WTC11 (cell line): ENCODE measurements at regions not wholly inside any gene's neighbourhood (a gene's known extent, or its start where the extent isn't known, plus 50 kb on each side); places are given as distances from the start of the nearest gene placed in this dataset.

Experiments used
- ATAC-seq: fragments of 200-7000 bp; cut with Tn5 transposase; 2 replicates; pipeline ENCODE4 v1.10.0; 2021; ENCODE audit warnings: mild to moderate bottlenecking, moderate library complexity
- CTCF ChIA-PET: fragments of 300-600 bp; sonication (Branson Sonifier 250); formaldehyde crosslinking; loops from one replicate; lab custom pipeline; 2021; ENCODE audit warnings: antibody characterized with exemption; lab: Charles Lee
- POLR2A ChIA-PET: fragments of 350-600 bp; sonication (Branson Sonifier 250); formaldehyde crosslinking; loops from one replicate; lab custom pipeline; 2021; ENCODE audit warnings: antibody characterized with exemption; lab: Charles Lee
- DNase-seq: peaks from one replicate; pipeline ENCODE4 v3.0.0; 2021; ENCODE audit warnings: low spot score
- H3K27ac Mint-ChIP-seq: 2 replicates; pipeline ENCODE4 v1.8.0; 2021; ENCODE audit warnings: mixed read lengths
- H3K27me3 Mint-ChIP-seq: 2 replicates; pipeline ENCODE4 v1.8.0; 2021; ENCODE audit warnings: low read depth, mild to moderate bottlenecking, moderate library complexity, mixed read lengths
- H3K36me3 Mint-ChIP-seq: 2 replicates; pipeline ENCODE4 v1.8.0; 2021; ENCODE audit warnings: mixed read lengths
- H3K4me1 Mint-ChIP-seq: 2 replicates; pipeline ENCODE4 v1.8.0; 2022; ENCODE audit warnings: mixed read lengths
- H3K4me3 Mint-ChIP-seq: 2 replicates; pipeline ENCODE4 v1.8.0; 2021; ENCODE audit warnings: mild to moderate bottlenecking, moderate library complexity, mixed read lengths
- H3K9me3 Mint-ChIP-seq: 2 replicates; pipeline ENCODE4 v1.8.0; 2021; ENCODE audit warnings: mixed read lengths
- FOXJ3 ChIP-seq: sonication (generic); formaldehyde crosslinking; IDR thresholded peaks from 2 replicates; pipeline ENCODE4 v1.9.0; 2021; ENCODE audit warnings: missing genetic modification reagents, mild to moderate bottlenecking, borderline replicate concordance
- HMGA2 ChIP-seq: fragments of 250-450 bp; sonication (Bioruptor Pico); IDR thresholded peaks from 2 replicates; pipeline ENCODE4 v1.4.0; 2021; ENCODE audit warnings: mild to moderate bottlenecking, moderate library complexity
- JUN ChIP-seq: sonication (generic); formaldehyde crosslinking; IDR thresholded peaks from 2 replicates; pipeline ENCODE4 v1.8.0; 2023; ENCODE audit warnings: mild to moderate bottlenecking, missing genetic modification reagents
- KAT7 ChIP-seq: sonication (generic); formaldehyde crosslinking; IDR thresholded peaks from 2 replicates; pipeline ENCODE4 v1.8.1; 2023; ENCODE audit warnings: missing genetic modification reagents, mild to moderate bottlenecking, borderline replicate concordance
- MAX ChIP-seq: sonication (generic); formaldehyde crosslinking; IDR thresholded peaks from 2 replicates; pipeline ENCODE4 v1.8.0; 2022; ENCODE audit warnings: mild to moderate bottlenecking, missing genetic modification reagents
- NFE2L1 ChIP-seq: sonication (generic); formaldehyde crosslinking; IDR thresholded peaks from 2 replicates; pipeline ENCODE4 v1.8.1; 2023; ENCODE audit warnings: missing genetic modification reagents
- NR2C2 ChIP-seq: sonication (generic); formaldehyde crosslinking; IDR thresholded peaks from 2 replicates; pipeline ENCODE4 v1.8.0; 2022; ENCODE audit warnings: mild to moderate bottlenecking, missing genetic modification reagents
- SP1 ChIP-seq: sonication (generic); formaldehyde crosslinking; conservative IDR thresholded peaks from 2 replicates; pipeline ENCODE4 v1.8.1; 2022; ENCODE audit warnings: missing genetic modification reagents
- ZBTB43 ChIP-seq: sonication (generic); formaldehyde crosslinking; IDR thresholded peaks from 2 replicates; pipeline ENCODE4 v1.8.1; 2023; ENCODE audit warnings: mild to moderate bottlenecking, missing genetic modification reagents
- ZNF671 ChIP-seq: fragments of 250-450 bp; sonication (Bioruptor Pico); IDR thresholded peaks from 2 replicates; pipeline ENCODE4 v1.8.0; 2021; ENCODE audit warnings: mild to moderate bottlenecking

- POLR2A ChIA-PET = interaction anchor here (0.7 to 5.1 kb wide), 8 partner anchors 13 to 139 kb away, joined by 3 to 38 read pairs (median 8); no protein-coding TSS in a partner anchor
- TF ChIP-seq SP1 (no peak), NR2C2 (CRISPR knock-in tag) (no peak), HMGA2 (no peak), ZNF671 (CRISPR knock-in tag) (no peak), ZBTB43 (CRISPR knock-in tag) (no peak), FOXJ3 (CRISPR knock-in tag) (no peak), KAT7 (no peak), JUN (no peak), MAX (no peak), NFE2L1 (CRISPR knock-in tag) (no peak)
- Mint-ChIP-seq H3K4me1 (peaks cover 83% of the 10 kb centered on the region), H3K9me3 (no peaks in the 10 kb centered on the region), H3K36me3 (no peaks in the 10 kb centered on the region), H3K27ac (peak overlapping the region; percentile 60; the same call in 1 of the 2 replicates), H3K4me3 (no peak overlapping the region; the same call in 1 of the 2 replicates), H3K27me3 (no peaks in the 10 kb centered on the region)
- DNase-seq (no peak), ATAC-seq (0 out of 2 replicates have a peak, but pooled peaks have one; percentile 1)
- CTCF ChIA-PET = interaction anchor here (0.6 to 17.3 kb wide), 23 partner anchors 10 to 222 kb away, joined by 3 to 196 read pairs (median 5); partner anchors contain the start of genes IRF2BPL and ZDHHC22
Measured at GRCh38 chr14:76919431-76920330, 93.5 kb downstream of the LRRC74A start.
